ENCODE measurements at regions not wholly inside any gene's neighbourhood (a gene's known extent, or its start where the extent isn't known, plus 50 kb on each side); places are given as distances from the start of the nearest gene placed in this dataset.

- H3K4me3 ChIP-seq (ENCODE audit: low read length): no peak overlapping the region
- DNase-seq (ENCODE audit: low read depth): no peak
- TF ChIP-seq CTCF (IDR thresholded peaks at IDR 0.05; ENCODE audit: insufficient read depth, low read depth, low read length, missing control alignments): no peak
Observed at GRCh38 chr20:11013801-11014200, 340.0 kb upstream of the JAG1 start.

- no peak overlapping the region for H3K4me3 ChIP-seq (ENCODE audit: low read length)
- no peak for DNase-seq (ENCODE audit: low read depth)
Observed at GRCh38 chr20:11015440-11015839, 341.6 kb upstream of the JAG1 start.

GRCh38 chr20:11017446-11017845, 343.6 kb upstream of the JAG1 start:
- no peak overlapping the region for H3K4me3 ChIP-seq (ENCODE audit: low read length)
- TF ChIP-seq CTCF (IDR thresholded peaks at IDR 0.05; ENCODE audit: insufficient read depth, low read depth, low read length, missing control alignments): no peak
- DNase-seq (ENCODE audit: low read depth): no peak

More at GRCh38 chr20:11015440-11015839, 341.6 kb upstream of the JAG1 start:
- TF ChIP-seq CTCF (IDR thresholded peaks at IDR 0.05; ENCODE audit: insufficient read depth, low read depth, low read length, missing control alignments): no peak

GRCh38 chr20:11018668-11019170, 344.9 kb upstream of the JAG1 start:
- no peak for DNase-seq (ENCODE audit: low read depth)
- H3K4me3 ChIP-seq (ENCODE audit: low read length): no peak overlapping the region
- no peak for TF ChIP-seq CTCF (IDR thresholded peaks at IDR 0.05; ENCODE audit: insufficient read depth, low read depth, low read length, missing control alignments)

GRCh38 chr20:11020712-11021111, 346.9 kb upstream of the JAG1 start:
- no peak for TF ChIP-seq CTCF (IDR thresholded peaks at IDR 0.05; ENCODE audit: insufficient read depth, low read depth, low read length, missing control alignments)
- H3K4me3 ChIP-seq (ENCODE audit: low read length): no peak overlapping the region
- no peak for DNase-seq (ENCODE audit: low read depth)

GRCh38 chr20:11027224-11027623, 353.4 kb upstream of the JAG1 start:
- H3K4me3 ChIP-seq (ENCODE audit: low read length): no peak overlapping the region
- no peak for TF ChIP-seq CTCF (IDR thresholded peaks at IDR 0.05; ENCODE audit: insufficient read depth, low read depth, low read length, missing control alignments)
- no peak for DNase-seq (ENCODE audit: low read depth)

GRCh38 chr20:11030351-11030750, 356.6 kb upstream of the JAG1 start:
- DNase-seq (ENCODE audit: low read depth): no peak
- no peak overlapping the region for H3K4me3 ChIP-seq (ENCODE audit: low read length)
- no peak for TF ChIP-seq CTCF (IDR thresholded peaks at IDR 0.05; ENCODE audit: insufficient read depth, low read depth, low read length, missing control alignments)

All from epithelial cell of esophagus (primary cell).